Nephron progenitor cell (in vitro differentiated cells): ENCODE measurements at regions not wholly inside any gene's neighbourhood (a gene's known extent, or its start where the extent isn't known, plus 50 kb on each side); places are given as distances from the start of the nearest gene placed in this dataset.

Experiments
- DNase-seq: peaks from one replicate; pipeline ENCODE4 v3.0.0; 2021
- H3K27ac Mint-ChIP-seq: 2 replicates; pipeline ENCODE4 v1.8.0; 2021; ENCODE audit warnings: mild to moderate bottlenecking, moderate library complexity, mixed read lengths
- H3K27me3 Mint-ChIP-seq: 2 replicates; pipeline ENCODE4 v1.8.0; 2021; ENCODE audit warnings: mild to moderate bottlenecking, low read depth, mixed read lengths; ENCODE audit not compliant: poor library complexity
- H3K36me3 Mint-ChIP-seq: 2 replicates; pipeline ENCODE4 v1.8.0; 2021; ENCODE audit warnings: low read depth, mixed read lengths
- H3K4me1 Mint-ChIP-seq: 2 replicates; pipeline ENCODE4 v1.8.0; 2021; ENCODE audit warnings: mixed read lengths
- H3K4me3 Mint-ChIP-seq: 2 replicates; pipeline ENCODE4 v1.8.0; 2021; ENCODE audit warnings: mild to moderate bottlenecking, moderate library complexity, mixed read lengths
- H3K9me3 Mint-ChIP-seq: 2 replicates; pipeline ENCODE4 v1.8.0; 2021; ENCODE audit warnings: mild to moderate bottlenecking, moderate library complexity, mixed read lengths
- CTCF ChIP-seq: fragments of 200-600 bp; sonication (generic); IDR thresholded peaks from 2 replicates; pipeline ENCODE4 v1.5.0; 2021; ENCODE audit warnings: antibody characterized with exemption

DNA sequence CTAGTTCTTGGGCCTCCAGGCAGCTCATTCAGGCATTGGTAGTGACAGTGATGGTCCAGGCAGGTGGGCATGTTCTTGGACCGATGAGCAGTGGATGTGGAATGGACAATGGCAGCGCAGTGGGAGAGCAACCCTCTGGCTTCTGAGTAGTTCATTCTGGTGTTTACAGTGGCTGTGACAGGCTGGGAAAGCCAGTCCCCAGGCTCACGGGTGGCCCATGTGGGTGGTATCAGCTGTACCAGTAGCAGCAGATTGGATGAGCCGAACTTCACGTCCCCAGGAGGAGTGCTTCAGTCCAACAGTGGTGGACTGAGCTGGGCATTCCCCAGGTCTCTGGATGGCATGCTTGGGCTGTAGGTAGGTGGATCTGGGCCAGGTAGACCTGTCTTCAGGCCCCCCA, 515.6 kb upstream of the ACO1 start:
- no peak for TF ChIP-seq CTCF
- no peaks in the 10 kb centered on the region for H3K4me1 Mint-ChIP-seq
- H3K4me3 Mint-ChIP-seq: no peak overlapping the region
- peaks cover 4% of the 10 kb centered on the region for H3K27me3 Mint-ChIP-seq
- DNase-seq: no peak
- no peak overlapping the region for H3K27ac Mint-ChIP-seq
- no peaks in the 10 kb centered on the region for H3K9me3 Mint-ChIP-seq
- H3K36me3 Mint-ChIP-seq: no peaks in the 10 kb centered on the region

DNA sequence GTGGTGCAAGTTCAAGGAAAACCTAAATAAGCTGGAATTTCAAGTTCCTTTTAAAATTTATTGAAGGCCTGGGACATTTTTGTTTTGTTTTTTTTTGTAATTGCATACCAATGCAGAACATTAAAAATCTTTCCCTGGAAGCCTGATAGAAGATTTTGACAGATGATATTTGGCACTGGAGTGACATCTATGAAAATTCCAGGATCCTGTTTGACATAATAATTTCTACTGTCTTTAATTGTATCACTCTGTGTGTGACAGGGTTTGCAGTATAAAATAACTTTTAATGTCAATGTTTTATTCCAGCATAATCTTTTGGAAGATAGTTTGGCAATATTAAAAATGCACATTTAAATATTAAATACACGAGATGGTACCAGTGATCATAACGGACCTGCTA, 514.2 kb upstream of the ACO1 start:
- H3K9me3 Mint-ChIP-seq: no peaks in the 10 kb centered on the region
- H3K27ac Mint-ChIP-seq: no peak overlapping the region
- H3K4me3 Mint-ChIP-seq: no peak overlapping the region
- no peaks in the 10 kb centered on the region for H3K36me3 Mint-ChIP-seq
- H3K27me3 Mint-ChIP-seq: peaks cover 4% of the 10 kb centered on the region
- DNase-seq: no peak
- no peaks in the 10 kb centered on the region for H3K4me1 Mint-ChIP-seq
- TF ChIP-seq CTCF: no peak

DNA sequence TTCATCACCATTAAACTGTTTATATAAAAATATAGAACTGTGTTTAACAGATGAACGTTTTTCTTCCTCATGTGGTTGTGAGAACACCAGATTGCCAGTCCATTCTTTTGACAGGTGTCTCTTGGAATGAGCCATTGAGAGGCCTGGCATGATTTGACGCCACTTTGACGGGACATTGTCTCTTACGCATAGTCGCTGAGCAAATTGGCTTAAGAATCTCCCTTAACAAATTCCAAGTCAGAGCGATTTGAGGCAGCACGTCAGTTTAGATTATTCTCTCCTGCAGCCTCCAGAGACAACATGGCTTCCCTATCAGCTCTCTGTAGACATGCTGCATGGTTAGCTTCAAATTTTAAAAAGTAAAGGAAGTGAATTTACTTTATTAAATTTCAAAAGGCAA, 510.7 kb upstream of the ACO1 start:
- no peak for DNase-seq
- no peak overlapping the region for H3K4me3 Mint-ChIP-seq
- H3K27me3 Mint-ChIP-seq: peaks cover 4% of the 10 kb centered on the region
- no peaks in the 10 kb centered on the region for H3K4me1 Mint-ChIP-seq
- TF ChIP-seq CTCF: no peak
- H3K27ac Mint-ChIP-seq: no peak overlapping the region
- H3K9me3 Mint-ChIP-seq: no peaks in the 10 kb centered on the region
- no peaks in the 10 kb centered on the region for H3K36me3 Mint-ChIP-seq

GRCh38 chr9:31894008-31894407, 490.4 kb upstream of the ACO1 start:
- Mint-ChIP-seq H3K27me3 (peaks cover 3% of the 10 kb centered on the region), H3K4me1 (no peaks in the 10 kb centered on the region), H3K4me3 (no peak overlapping the region), H3K36me3 (no peaks in the 10 kb centered on the region), H3K27ac (no peak overlapping the region), H3K9me3 (peaks cover 13% of the 10 kb centered on the region)
- no peak for TF ChIP-seq CTCF
- no peak for DNase-seq

DNA sequence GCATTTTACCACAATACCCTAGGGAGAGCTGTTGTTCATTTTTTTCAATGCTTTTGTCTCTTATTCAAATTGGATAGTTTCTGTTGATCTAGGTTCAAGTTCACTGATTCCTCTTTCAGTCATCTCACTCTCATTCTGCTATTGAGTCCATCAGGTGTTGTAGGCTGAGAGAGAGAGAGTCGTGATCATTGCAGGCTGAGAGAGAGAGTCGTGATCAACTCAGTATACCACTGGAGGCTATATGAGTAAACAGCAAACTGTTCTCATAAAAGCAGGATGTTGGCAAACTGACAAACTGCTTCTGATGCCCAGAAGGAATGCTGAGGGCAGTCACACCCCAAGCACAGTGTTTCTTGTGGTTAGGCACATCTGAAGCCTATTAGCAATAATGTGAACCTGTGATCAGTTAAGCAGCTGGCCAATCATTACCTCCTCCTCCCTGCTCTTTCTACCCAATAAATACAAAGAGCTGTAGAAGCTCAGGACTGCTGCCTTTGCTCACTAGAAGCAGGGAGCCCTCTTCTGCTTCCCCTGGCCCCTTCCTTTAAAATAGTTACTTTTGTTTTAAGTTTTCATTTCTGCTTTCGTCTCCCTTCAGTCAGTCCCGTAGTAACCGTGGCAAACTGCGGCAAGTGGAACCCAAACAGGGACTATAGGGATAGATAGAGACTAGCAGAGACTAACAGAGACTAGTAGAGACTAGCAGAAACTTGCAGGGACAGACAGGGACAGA, 476.1 kb upstream of the ACO1 start:
- Mint-ChIP-seq H3K4me3 (no peak overlapping the region), H3K27ac (no peak overlapping the region), H3K9me3 (peaks cover 4% of the 10 kb centered on the region), H3K27me3 (no peaks in the 10 kb centered on the region), H3K36me3 (no peaks in the 10 kb centered on the region), H3K4me1 (peaks cover 4% of the 10 kb centered on the region)
- DNase-seq: no peak
- no peak for TF ChIP-seq CTCF

GRCh38 chr9:31908891-31909480, 475.5 kb upstream of the ACO1 start:
- H3K9me3 Mint-ChIP-seq: peaks cover 2% of the 10 kb centered on the region
- H3K27me3 Mint-ChIP-seq: no peaks in the 10 kb centered on the region
- no peak for TF ChIP-seq CTCF
- no peak for DNase-seq
- no peak overlapping the region for H3K4me3 Mint-ChIP-seq
- no peak overlapping the region for H3K27ac Mint-ChIP-seq
- H3K4me1 Mint-ChIP-seq: peaks cover 4% of the 10 kb centered on the region
- H3K36me3 Mint-ChIP-seq: no peaks in the 10 kb centered on the region
